ENCODE measurements at regions not wholly inside any gene's neighbourhood (a gene's known extent, or its start where the extent isn't known, plus 50 kb on each side); places are given as distances from the start of the nearest gene placed in this dataset.

- DNase-seq = no peak
- H3K4me1 Mint-ChIP-seq = no peaks in the 10 kb centered on the region
- no peaks in the 10 kb centered on the region for H3K9me3 Mint-ChIP-seq
- H3K36me3 Mint-ChIP-seq = no peaks in the 10 kb centered on the region
- no peak overlapping the region for H3K27ac Mint-ChIP-seq
- no peak overlapping the region for H3K4me3 Mint-ChIP-seq
- H3K27me3 Mint-ChIP-seq (ENCODE audit: low read depth in 3 of 3) = peaks cover 3 to 5% (median 4%) of the 10 kb centered on the region in 3 donors
Measured at GRCh38 chr12:47577206-47577989, 128.4 kb downstream of the RPAP3 start.

GRCh38 chr12:47576289-47576945, 129.4 kb downstream of the RPAP3 start:
- no peak for DNase-seq
- no peak overlapping the region for H3K4me3 Mint-ChIP-seq
- H3K9me3 Mint-ChIP-seq = no peaks in the 10 kb centered on the region
- H3K4me1 Mint-ChIP-seq = no peaks in the 10 kb centered on the region
- H3K27me3 Mint-ChIP-seq (ENCODE audit: low read depth in 3 of 3) = peaks cover 4 to 5% (median 5%) of the 10 kb centered on the region in 3 donors
- H3K27ac Mint-ChIP-seq = no peak overlapping the region
- no peaks in the 10 kb centered on the region for H3K36me3 Mint-ChIP-seq

- DNase-seq = no peak
- Mint-ChIP-seq H3K27ac (no peak overlapping the region), H3K27me3 (ENCODE audit: low read depth in 3 of 3) (peaks cover 5 to 14% (median 7%) of the 10 kb centered on the region in 3 donors), H3K9me3 (no peaks in the 10 kb centered on the region), H3K36me3 (no peaks in the 10 kb centered on the region), H3K4me1 (no peaks in the 10 kb centered on the region), H3K4me3 (no peak overlapping the region)
Measured at GRCh38 chr12:47574252-47575021, 131.4 kb downstream of the RPAP3 start.

- Mint-ChIP-seq H3K4me3 (no peak overlapping the region), H3K9me3 (no peaks in the 10 kb centered on the region), H3K4me1 (no peaks in the 10 kb centered on the region), H3K27ac (no peak overlapping the region), H3K27me3 (ENCODE audit: low read depth in 3 of 3) (peaks cover 5 to 10% (median 7%) of the 10 kb centered on the region in 3 donors), H3K36me3 (no peaks in the 10 kb centered on the region)
- DNase-seq = no peak
Measured at GRCh38 chr12:47573146-47573659, 132.6 kb downstream of the RPAP3 start.

GRCh38 chr12:47570151-47570550, 135.7 kb downstream of the RPAP3 start:
- H3K4me1 Mint-ChIP-seq = no peaks in the 10 kb centered on the region
- H3K36me3 Mint-ChIP-seq = no peaks in the 10 kb centered on the region
- no peaks in the 10 kb centered on the region for H3K9me3 Mint-ChIP-seq
- no peak for DNase-seq
- no peak overlapping the region for H3K27ac Mint-ChIP-seq
- H3K27me3 Mint-ChIP-seq (ENCODE audit: low read depth in 3 of 3) = peaks cover 2 to 12% (median 7%) of the 10 kb centered on the region in 3 donors
- no peak overlapping the region for H3K4me3 Mint-ChIP-seq

GRCh38 chr12:47562201-47562600, 143.6 kb downstream of the RPAP3 start:
- no peak for DNase-seq
- Mint-ChIP-seq H3K4me3 (no peak overlapping the region), H3K27ac (no peak overlapping the region), H3K4me1 (no peaks in the 10 kb centered on the region), H3K36me3 (no peaks in the 10 kb centered on the region), H3K9me3 (no peaks in the 10 kb centered on the region), H3K27me3 (ENCODE audit: low read depth in 3 of 3) (peaks cover 1 to 4% (median 4%) of the 10 kb centered on the region in 3 donors)

- H3K27me3 Mint-ChIP-seq (ENCODE audit: low read depth in 3 of 3) = peaks cover 1 to 4% (median 1%) of the 10 kb centered on the region in 3 donors
- no peak overlapping the region for H3K4me3 Mint-ChIP-seq
- H3K36me3 Mint-ChIP-seq = no peaks in the 10 kb centered on the region
- no peaks in the 10 kb centered on the region for H3K4me1 Mint-ChIP-seq
- DNase-seq = no peak
- no peak overlapping the region for H3K27ac Mint-ChIP-seq
- H3K9me3 Mint-ChIP-seq = no peaks in the 10 kb centered on the region
Measured at GRCh38 chr12:47561746-47562145, 144.1 kb downstream of the RPAP3 start.

GRCh38 chr12:47560415-47560814, 145.4 kb downstream of the RPAP3 start:
- no peaks in the 10 kb centered on the region for H3K4me1 Mint-ChIP-seq
- H3K36me3 Mint-ChIP-seq = no peaks in the 10 kb centered on the region
- H3K4me3 Mint-ChIP-seq = no peak overlapping the region
- peaks cover 0 to 4% (median 1%) of the 10 kb centered on the region in 3 donors for H3K27me3 Mint-ChIP-seq (ENCODE audit: low read depth in 3 of 3)
- no peaks in the 10 kb centered on the region for H3K9me3 Mint-ChIP-seq
- no peak overlapping the region for H3K27ac Mint-ChIP-seq
- no peak for DNase-seq

- peaks cover 0 to 6% (median under 1%) of the 10 kb centered on the region in 6 donors for H3K9me3 Mint-ChIP-seq
Measured at GRCh38 chr12:47558625-47559345, 147.0 kb downstream of the RPAP3 start.

GRCh38 chr12:47557386-47557785, 148.4 kb downstream of the RPAP3 start:
- peaks cover 0 to 10% (median 8%) of the 10 kb centered on the region in 3 donors for H3K36me3 Mint-ChIP-seq

More at GRCh38 chr12:47558625-47559345, 147.0 kb downstream of the RPAP3 start:
- no peak overlapping the region for H3K4me3 Mint-ChIP-seq
- DNase-seq = no peak
- peaks cover 6 to 9% of the 10 kb centered on the region in 2 donors for H3K4me1 Mint-ChIP-seq
- no peaks in the 10 kb centered on the region for H3K36me3 Mint-ChIP-seq
- no peak overlapping the region for H3K27ac Mint-ChIP-seq
- H3K27me3 Mint-ChIP-seq (ENCODE audit: low read depth in 3 of 3) = peaks cover 0 to 4% (median 1%) of the 10 kb centered on the region in 3 donors

GRCh38 chr12:47556261-47557030, 149.4 kb downstream of the RPAP3 start:
- H3K4me1 Mint-ChIP-seq = peaks cover 8 to 13% of the 10 kb centered on the region in 2 donors
- no peak for DNase-seq
- H3K27me3 Mint-ChIP-seq (ENCODE audit: low read depth in 3 of 3) = peaks cover 0 to 4% (median 1%) of the 10 kb centered on the region in 3 donors
- no peak overlapping the region for H3K4me3 Mint-ChIP-seq
- H3K9me3 Mint-ChIP-seq = peaks cover 0 to 21% (median 9%) of the 10 kb centered on the region in 6 donors
- peaks cover 0 to 10% (median 8%) of the 10 kb centered on the region in 3 donors for H3K36me3 Mint-ChIP-seq
- H3K27ac Mint-ChIP-seq = no peak overlapping the region

More at GRCh38 chr12:47557386-47557785, 148.4 kb downstream of the RPAP3 start:
- Mint-ChIP-seq H3K9me3 (peaks cover 0 to 18% (median 9%) of the 10 kb centered on the region in 6 donors), H3K27ac (no peak overlapping the region), H3K27me3 (ENCODE audit: low read depth in 3 of 3) (peaks cover 0 to 4% (median 1%) of the 10 kb centered on the region in 3 donors), H3K4me1 (peaks cover 8 to 13% of the 10 kb centered on the region in 2 donors), H3K4me3 (no peak overlapping the region)
- DNase-seq = no peak

GRCh38 chr12:47554046-47554653, 151.7 kb downstream of the RPAP3 start:
- H3K27ac Mint-ChIP-seq = no peak overlapping the region
- H3K27me3 Mint-ChIP-seq (ENCODE audit: low read depth in 3 of 3) = peaks cover 0 to 4% (median 1%) of the 10 kb centered on the region in 3 donors
- H3K36me3 Mint-ChIP-seq = peaks cover 0 to 12% (median 8%) of the 10 kb centered on the region in 3 donors
- peaks cover 8 to 13% of the 10 kb centered on the region in 2 donors for H3K4me1 Mint-ChIP-seq
- peak in 1 of 3 donors; percentile 12 for DNase-seq
- peak overlapping the region in 1 of 5 donors; percentile 25 for H3K4me3 Mint-ChIP-seq
- peaks cover 0 to 21% (median 9%) of the 10 kb centered on the region in 6 donors for H3K9me3 Mint-ChIP-seq
